BJ (cell line): ENCODE measurements at regions not wholly inside any gene's neighbourhood (a gene's known extent, or its start where the extent isn't known, plus 50 kb on each side); places are given as distances from the start of the nearest gene placed in this dataset.

Experiments used
- CTCF ChIA-PET: fragments of 350-600 bp; formaldehyde crosslinking; extraction: SDS; loops from one replicate; lab custom pipeline; 2021; ENCODE audit warnings: antibody characterized with exemption, inconsistent platforms; lab: Yijun Ruan, JAX
- POLR2A ChIA-PET: fragments of 300-600 bp; sonication (Branson Sonifier 250); formaldehyde crosslinking; extraction: SDS; loops from one replicate; lab custom pipeline; 2021; ENCODE audit warnings: antibody characterized with exemption; lab: Charles Lee
- DNase-seq: peaks from one replicate; pipeline ENCODE4 v3.0.0-alpha.2; 2011; ENCODE audit warnings: low read depth
- H3K27me3 ChIP-seq: 2 replicates; pipeline ENCODE4 v1.6.0; 2011; ENCODE audit warnings: low read length; ENCODE audit not compliant: control insufficient read depth, insufficient read depth
- H3K36me3 ChIP-seq: 2 replicates; pipeline ENCODE4 v1.5.1; 2011; ENCODE audit warnings: low read length; ENCODE audit not compliant: control insufficient read depth, insufficient read depth
- H3K4me3 ChIP-seq: 2 replicates; pipeline ENCODE4 v1.5.1; 2011; ENCODE audit warnings: low read depth, mild to moderate bottlenecking, control low read depth, low read length
- TF ChIP-seq, protein P1 (sequence below): IDR thresholded peaks from 2 replicates; pipeline ENCODE4 v1.5.1; 2011; ENCODE audit warnings: low read depth, mild to moderate bottlenecking, control low read depth, inconsistent platforms, low read length, moderate library complexity; ENCODE audit not compliant: insufficient read depth

DNA sequence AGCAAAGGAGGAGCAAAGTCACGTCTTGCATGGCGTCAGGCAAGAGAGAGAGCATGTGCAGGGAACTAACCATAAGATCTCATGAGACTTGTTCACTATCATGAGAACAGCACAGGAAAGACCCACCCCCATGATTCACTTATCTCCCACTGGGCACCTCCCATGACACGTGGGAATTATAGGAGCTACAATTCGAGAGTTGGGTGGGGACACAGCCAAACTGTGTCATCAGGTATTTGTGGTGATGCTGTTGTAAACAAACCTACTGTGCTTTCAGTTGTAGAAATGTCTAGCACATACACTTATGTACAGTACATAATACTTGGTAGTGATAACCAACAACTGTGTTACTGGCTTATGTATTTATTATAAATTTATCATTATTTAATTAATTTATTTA, 128.3 kb downstream of the UTRN start:
- no peaks in the 10 kb centered on the region for H3K27me3 ChIP-seq
- CTCF ChIA-PET = interaction anchor here (0.9 kb wide), 1 partner anchor 15 kb away, joined by 3 read pairs; no protein-coding TSS in a partner anchor
- TF ChIP-seq, protein P1, sequence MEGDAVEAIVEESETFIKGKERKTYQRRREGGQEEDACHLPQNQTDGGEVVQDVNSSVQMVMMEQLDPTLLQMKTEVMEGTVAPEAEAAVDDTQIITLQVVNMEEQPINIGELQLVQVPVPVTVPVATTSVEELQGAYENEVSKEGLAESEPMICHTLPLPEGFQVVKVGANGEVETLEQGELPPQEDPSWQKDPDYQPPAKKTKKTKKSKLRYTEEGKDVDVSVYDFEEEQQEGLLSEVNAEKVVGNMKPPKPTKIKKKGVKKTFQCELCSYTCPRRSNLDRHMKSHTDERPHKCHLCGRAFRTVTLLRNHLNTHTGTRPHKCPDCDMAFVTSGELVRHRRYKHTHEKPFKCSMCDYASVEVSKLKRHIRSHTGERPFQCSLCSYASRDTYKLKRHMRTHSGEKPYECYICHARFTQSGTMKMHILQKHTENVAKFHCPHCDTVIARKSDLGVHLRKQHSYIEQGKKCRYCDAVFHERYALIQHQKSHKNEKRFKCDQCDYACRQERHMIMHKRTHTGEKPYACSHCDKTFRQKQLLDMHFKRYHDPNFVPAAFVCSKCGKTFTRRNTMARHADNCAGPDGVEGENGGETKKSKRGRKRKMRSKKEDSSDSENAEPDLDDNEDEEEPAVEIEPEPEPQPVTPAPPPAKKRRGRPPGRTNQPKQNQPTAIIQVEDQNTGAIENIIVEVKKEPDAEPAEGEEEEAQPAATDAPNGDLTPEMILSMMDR = no peak
- H3K36me3 ChIP-seq = no peaks in the 10 kb centered on the region
- H3K4me3 ChIP-seq = no peak overlapping the region
- no peak for DNase-seq
- POLR2A ChIA-PET = no interaction called here

DNA sequence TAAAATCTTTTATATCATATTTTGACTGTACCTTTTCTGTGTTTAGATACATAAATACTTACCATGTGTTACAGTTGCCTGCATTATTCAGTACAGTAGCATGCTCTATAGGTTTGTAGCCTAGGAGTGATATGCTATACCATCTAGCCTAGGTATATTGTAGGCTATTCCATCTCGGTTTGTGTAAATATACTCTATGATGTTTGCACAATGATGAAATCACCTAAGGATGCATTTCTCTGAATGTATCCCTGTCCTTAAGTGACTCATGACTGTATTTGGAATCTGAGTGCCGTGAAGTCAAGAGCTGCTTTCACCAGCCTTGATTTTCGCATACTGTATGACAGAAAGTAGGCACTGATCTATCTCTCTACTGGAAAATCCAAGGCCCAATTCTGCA, 129.9 kb downstream of the UTRN start:
- CTCF ChIA-PET = interaction anchor here (0.6 kb wide), 1 partner anchor 160 kb away, joined by 4 read pairs; no protein-coding TSS in a partner anchor
- DNase-seq = no peak
- Histone ChIP-seq H3K27me3 (no peaks in the 10 kb centered on the region), H3K4me3 (no peak overlapping the region), H3K36me3 (no peaks in the 10 kb centered on the region)
- TF ChIP-seq, protein P1 = no peak
- POLR2A ChIA-PET = no interaction called here

DNA sequence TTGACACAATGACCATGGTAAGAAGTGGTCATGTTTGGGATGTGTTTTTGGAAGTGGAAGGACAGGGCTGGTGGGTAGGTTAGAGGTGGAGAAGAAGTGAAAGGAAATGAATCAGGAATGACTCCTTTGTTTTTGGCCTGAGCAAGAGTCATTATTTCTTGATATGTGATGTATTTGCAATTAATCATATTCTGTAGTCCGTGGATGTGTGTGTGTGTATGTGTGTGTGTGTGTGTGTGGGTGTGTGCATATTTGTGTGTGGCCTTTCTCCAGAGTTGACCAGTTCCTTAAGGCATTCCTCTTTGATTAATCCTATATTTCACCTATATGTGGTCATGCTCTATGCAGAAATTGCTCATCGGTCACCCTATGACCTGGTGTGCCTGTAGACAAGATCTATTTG, 130.7 kb downstream of the UTRN start:
- ChIA-PET CTCF (no interaction called here), POLR2A (no interaction called here)
- Histone ChIP-seq H3K36me3 (no peaks in the 10 kb centered on the region), H3K27me3 (no peaks in the 10 kb centered on the region), H3K4me3 (no peak overlapping the region)
- DNase-seq = peak; percentile 21
- TF ChIP-seq, protein P1 = no peak

DNA sequence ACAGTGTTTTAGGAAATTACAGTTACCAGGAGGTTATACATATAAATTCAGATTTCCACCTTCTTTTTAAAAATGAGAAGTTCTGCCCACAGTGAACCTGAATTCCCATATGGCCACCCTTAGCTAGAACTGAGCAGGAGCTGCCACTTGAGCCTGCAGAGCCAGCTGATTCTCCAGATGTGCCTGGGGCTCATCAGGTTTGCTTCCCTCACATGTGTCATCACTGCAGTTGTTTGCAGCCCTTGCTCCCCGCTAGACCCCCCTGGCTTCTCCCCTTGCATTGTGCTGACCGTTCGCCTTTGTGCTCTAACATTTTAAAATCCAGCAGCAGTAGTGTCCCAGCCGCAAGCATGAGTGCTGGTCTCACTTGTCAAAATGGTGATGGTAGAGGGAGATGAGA, 131.1 kb downstream of the UTRN start:
- no peak for DNase-seq
- CTCF ChIA-PET = no interaction called here
- POLR2A ChIA-PET = no interaction called here
- TF ChIP-seq, protein P1 = no peak
- no peaks in the 10 kb centered on the region for H3K36me3 ChIP-seq
- no peak overlapping the region for H3K4me3 ChIP-seq
- H3K27me3 ChIP-seq = no peaks in the 10 kb centered on the region

DNA sequence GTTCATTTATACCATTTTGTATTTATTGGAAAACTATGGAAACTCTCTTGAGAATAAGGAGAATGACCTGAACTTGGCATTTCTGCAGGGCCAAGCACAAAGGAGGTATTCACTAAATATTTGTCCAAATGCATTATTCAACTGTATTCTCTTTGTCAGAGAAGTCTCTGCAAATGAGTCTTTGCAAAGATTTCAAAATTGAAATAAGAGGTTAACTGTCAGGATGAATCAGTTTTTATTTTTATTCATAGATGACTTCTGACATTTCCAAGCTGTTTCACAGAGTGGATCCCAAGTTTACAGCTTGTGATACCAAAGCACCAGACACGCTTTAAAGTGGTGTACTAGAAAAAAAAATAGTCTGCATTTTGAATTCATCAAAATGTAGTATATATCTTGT, 131.6 kb downstream of the UTRN start:
- POLR2A ChIA-PET = no interaction called here
- Histone ChIP-seq H3K27me3 (no peaks in the 10 kb centered on the region), H3K36me3 (no peaks in the 10 kb centered on the region), H3K4me3 (no peak overlapping the region)
- no peak for DNase-seq
- CTCF ChIA-PET = interaction anchor here (0.6 kb wide), 1 partner anchor 706 kb away, joined by 3 read pairs; no protein-coding TSS in a partner anchor
- TF ChIP-seq, protein P1 = no peak
